ENCODE measurements at regions not wholly inside any gene's neighbourhood (a gene's known extent, or its start where the extent isn't known, plus 50 kb on each side); places are given as distances from the start of the nearest gene placed in this dataset.

DNA sequence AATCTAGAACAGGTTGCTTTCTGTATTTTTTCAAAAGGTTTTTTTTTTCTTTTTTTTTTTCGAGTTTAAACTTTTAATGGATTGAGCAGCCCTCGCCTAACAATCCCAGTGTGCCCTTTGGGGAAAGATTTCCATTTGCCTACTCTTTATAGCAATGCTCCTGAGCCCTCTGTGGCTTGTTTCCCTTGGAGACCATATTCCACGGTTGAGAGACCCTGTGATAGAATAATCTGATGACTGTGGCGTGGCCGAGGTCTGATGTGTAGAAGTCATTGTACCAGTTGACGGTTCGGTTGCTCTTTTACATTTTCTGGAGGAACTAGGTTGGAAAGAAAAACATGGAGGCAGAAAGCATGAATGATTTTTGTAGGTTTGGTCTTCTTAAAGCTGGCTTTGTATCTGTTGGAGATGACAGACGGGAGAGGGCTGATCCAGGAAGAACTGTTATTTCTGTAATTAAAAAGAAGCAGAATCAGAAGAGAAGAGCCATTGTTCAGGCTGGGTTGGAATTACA is 305.7 kb upstream of the NRIP1 start:
- in situ Hi-C loops (cut with HindIII; ENCODE audit: low pct_ligation_motif_present, low pct_unique_long_range_greater_than_20kb, low sequenced_read_pairs): no loop called here

DNA sequence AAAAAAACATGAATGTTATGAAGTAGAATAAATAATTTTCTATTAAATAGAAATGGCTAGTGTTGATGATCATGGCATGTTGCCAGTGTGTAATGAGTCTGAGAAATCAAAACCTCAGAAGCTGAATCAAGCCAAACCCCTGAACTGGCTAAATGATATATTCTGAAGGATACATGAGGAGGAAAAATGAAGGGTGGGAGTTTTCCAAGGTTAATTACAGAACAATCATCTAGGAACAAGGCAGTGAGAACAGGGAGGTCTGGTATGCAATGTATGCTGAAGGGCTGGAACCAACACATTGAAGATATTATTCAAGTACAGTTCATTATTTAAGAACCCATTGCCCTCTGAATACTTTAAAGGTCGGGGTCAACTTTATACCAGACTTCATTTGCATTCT is 309.1 kb upstream of the NRIP1 start:
- DNase-seq: no peak
- in situ Hi-C loops (cut with HindIII; ENCODE audit: low pct_ligation_motif_present, low pct_unique_long_range_greater_than_20kb, low sequenced_read_pairs): no loop called here

More for the DNA sequence above, 305.7 kb upstream of the NRIP1 start:
- DNase-seq: no peak

DNA sequence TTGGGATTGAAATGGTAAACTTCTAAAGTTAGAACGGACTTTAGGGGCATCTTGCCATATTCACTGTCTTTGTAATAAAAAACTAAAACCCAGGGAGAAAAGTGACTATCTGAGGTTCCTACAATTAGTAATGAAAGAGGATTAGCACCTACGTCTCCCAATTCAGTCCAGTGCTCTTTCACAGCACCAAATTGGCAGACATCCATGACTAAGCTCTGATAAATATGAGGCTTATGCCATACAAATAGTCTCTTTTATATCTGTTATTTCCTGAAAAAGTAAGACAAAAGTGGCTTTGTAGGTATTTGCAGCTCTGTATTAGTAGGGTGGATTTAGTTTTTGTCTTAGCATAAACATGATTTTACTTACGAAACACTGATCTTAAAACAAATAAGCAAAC is 315.0 kb upstream of the NRIP1 start:
- no peak for DNase-seq
- in situ Hi-C loops (cut with HindIII; ENCODE audit: low pct_ligation_motif_present, low pct_unique_long_range_greater_than_20kb, low sequenced_read_pairs): no loop called here

DNA sequence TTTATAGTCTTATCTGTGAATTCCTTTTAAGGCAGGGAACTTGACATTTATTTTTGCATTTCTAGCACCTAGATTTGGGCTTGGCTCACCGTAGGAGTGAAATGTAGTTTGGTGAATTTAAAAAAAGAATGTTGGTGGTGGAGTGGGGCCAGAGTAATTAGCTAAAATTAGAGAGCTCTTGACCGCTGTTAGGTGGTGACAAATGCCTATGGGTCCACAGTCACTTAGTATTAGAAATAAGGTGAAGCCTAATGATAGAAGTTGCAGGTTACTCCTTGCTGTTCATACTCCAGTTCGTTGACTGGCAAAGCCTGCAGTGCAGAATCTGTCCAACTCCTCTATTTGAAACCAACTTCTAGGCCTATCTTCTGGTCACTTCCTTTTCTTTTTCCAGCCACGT is 318.8 kb upstream of the NRIP1 start:
- in situ Hi-C loops (cut with HindIII; ENCODE audit: low pct_ligation_motif_present, low pct_unique_long_range_greater_than_20kb, low sequenced_read_pairs): no loop called here
- DNase-seq: no peak

DNA sequence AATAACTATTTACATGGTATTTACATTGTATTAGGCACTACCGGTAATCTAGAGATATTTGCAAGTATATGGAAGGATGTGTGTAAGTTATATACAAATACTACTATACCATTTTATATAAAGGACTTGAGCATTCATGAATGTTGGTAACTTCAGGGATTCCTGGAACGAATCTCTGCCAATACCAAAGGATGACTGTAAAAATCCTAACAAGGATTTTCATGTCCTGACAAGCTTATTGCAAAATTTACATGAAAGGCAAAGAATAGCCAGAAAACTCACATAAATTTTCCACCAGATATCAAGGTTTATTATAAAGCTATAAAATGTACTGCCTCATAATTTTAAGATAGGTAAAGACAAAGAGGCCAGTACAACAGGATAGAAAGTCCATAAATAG is 325.2 kb upstream of the NRIP1 start:
- in situ Hi-C loops (cut with HindIII; ENCODE audit: low pct_ligation_motif_present, low pct_unique_long_range_greater_than_20kb, low sequenced_read_pairs): no loop called here
- DNase-seq: no peak

DNA sequence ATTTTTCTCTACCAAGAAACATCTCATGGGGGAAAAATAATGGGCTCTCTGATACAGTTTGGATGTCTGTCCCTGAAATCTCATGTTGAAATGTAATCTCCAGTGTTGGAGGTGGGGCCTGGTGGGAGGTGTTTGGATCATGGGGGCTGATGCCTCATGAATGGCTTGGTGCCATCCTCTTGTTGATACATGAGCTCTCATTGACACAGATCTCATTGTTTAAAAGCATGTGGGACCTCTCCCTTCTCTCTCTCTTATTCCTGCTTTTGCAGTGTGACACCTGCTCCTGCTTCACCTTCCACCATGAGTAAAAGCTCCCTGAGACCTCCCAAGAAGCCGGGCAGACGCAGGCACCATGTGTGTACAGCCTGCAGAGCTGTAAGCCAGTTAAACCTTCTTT is 332.5 kb upstream of the NRIP1 start:
- in situ Hi-C loops (cut with HindIII; ENCODE audit: low pct_ligation_motif_present, low pct_unique_long_range_greater_than_20kb, low sequenced_read_pairs): no loop called here
- no peak for DNase-seq

DNA sequence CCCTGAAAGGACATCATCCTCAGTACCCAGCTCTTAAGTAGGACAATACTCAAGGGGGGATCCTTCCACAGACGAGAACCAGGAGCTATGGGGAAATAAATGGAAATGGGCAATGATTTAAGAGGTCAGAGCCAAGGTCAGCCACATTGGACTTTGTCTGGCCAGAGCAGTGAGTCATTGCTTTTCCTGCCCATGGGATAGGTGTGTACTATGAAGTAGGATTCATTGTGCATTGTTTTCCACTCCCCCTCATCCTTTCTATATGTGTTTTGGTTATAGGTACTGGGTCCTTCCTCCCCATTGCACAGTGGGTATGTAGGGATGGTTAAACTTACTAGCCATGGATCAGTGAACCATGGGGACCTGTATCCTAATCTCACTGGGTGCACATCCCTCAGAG is 328.9 kb upstream of the USP25 start:
- in situ Hi-C loops (cut with HindIII; ENCODE audit: low pct_ligation_motif_present, low pct_unique_long_range_greater_than_20kb, low sequenced_read_pairs): no loop called here
- DNase-seq: no peak

DNA sequence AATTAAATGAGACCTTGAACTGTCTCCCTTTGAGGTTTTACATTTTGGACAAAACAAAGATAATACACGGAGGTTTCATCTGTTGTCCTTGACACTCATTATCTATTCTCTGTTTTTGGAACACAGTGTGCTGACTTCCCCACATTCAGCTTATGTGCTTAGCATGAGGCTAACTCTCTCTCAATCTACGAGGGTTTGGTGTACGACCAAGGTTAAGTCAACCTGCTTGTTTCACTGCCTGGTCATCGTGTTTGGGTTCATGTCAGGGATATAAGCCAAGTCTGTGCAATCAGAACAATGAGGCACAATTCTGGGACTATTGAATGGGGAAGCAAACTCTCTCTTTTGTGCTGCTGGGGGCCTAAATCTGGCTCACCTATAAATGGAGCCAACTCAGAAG is 328.5 kb upstream of the USP25 start:
- in situ Hi-C loops (cut with HindIII; ENCODE audit: low pct_ligation_motif_present, low pct_unique_long_range_greater_than_20kb, low sequenced_read_pairs): no loop called here
- no peak for DNase-seq

DNA sequence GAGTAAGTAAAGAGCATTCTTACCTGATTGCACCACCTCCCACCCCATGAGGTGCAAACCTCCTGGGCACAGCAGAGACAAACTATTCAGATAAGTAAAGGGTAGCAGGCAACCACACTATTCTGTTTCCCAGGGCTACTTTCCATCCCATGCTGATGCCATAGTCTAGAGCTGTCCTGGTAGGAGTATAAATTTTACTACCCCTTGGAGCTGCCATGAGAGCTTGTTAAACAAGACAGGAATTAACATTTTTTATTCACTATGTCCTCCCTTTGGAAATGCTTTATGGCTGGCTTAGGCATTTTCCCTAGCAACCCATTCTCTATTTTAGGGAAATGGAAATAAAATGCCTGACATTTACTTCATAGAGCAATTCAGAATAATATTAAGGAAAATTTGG is 324.6 kb upstream of the USP25 start:
- in situ Hi-C loops (cut with HindIII; ENCODE audit: low pct_ligation_motif_present, low pct_unique_long_range_greater_than_20kb, low sequenced_read_pairs): no loop called here
- no peak for DNase-seq

DNA sequence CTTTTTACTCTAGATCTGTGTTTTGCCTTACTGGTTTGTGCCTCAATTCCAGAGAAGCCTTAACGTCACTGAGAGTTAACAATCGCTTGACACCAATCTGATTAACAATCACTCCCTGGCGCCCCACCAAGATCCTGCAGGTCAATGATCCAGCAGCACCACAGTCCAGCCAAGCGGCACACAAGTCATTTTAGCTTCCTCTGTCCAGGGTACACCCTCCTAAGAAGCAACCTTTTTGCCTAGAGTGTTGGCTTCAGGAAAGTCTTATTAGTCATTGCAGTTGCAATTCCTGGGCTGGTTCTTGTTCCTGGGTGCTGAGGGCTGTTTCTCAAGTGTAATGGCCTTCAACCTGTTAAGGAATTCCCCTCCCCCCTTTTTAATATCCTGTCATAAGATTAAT is 323.0 kb upstream of the USP25 start:
- in situ Hi-C loops (cut with HindIII; ENCODE audit: low pct_ligation_motif_present, low pct_unique_long_range_greater_than_20kb, low sequenced_read_pairs): no loop called here
- no peak for DNase-seq

DNA sequence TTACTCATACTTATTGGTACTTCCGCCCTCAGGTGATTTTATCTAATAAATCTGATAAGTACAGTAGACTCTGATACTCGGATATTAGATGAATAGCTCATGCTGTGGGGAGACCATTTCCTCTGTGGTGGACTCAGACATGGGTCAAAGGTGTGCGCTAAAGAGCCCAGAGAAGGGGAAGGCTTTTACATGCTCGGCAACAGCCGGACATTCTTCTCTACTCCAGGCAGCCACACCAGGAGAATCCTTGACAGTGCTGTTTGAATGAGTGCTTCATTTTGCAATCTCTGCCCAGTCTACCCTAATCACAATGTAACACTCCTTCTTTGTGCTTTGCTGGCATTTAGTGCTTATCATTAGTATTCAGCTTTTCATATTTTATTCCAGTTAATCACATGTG is 322.2 kb upstream of the USP25 start:
- no peak for DNase-seq
- in situ Hi-C loops (cut with HindIII; ENCODE audit: low pct_ligation_motif_present, low pct_unique_long_range_greater_than_20kb, low sequenced_read_pairs): no loop called here

DNA sequence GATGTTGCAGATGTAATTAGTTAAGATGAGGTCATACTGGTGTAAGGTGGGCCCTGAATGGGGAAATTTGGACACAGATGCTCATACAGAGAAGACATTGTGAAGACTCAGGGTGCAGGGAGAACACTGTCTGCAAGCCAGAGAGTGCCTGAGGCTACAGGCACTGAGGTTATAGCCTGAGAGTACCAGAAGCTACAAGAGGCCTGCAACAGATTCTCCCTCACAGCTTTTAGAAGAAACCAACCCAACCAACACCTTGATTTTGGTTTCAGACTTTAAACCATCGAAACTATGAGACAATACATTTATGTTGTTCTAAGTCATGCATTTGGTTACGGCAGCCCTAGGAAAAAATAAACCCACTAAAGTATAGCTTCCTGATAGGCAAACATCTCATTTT is 321.7 kb upstream of the USP25 start:
- in situ Hi-C loops (cut with HindIII; ENCODE audit: low pct_ligation_motif_present, low pct_unique_long_range_greater_than_20kb, low sequenced_read_pairs): no loop called here
- no peak for DNase-seq

DNA sequence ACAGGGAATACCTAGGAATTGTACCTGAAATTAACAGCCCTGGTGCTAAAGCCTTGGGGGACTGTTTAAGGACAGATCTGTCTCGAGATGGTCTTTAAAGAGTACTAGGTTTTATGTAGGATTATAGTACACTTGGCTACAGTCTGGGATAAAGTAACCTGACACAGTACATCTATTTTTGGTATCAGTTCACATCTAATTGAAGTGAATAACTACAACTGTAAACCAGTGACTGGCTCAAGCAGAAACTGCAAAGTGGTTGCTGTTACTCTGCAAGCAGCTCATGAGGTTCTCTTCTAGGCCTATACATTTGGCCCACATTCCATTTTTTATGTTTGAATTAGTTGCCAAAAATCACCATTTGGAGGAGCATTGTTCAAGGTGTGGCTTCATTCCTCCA is 320.8 kb upstream of the USP25 start:
- in situ Hi-C loops (cut with HindIII; ENCODE audit: low pct_ligation_motif_present, low pct_unique_long_range_greater_than_20kb, low sequenced_read_pairs): no loop called here
- DNase-seq: no peak

DNA sequence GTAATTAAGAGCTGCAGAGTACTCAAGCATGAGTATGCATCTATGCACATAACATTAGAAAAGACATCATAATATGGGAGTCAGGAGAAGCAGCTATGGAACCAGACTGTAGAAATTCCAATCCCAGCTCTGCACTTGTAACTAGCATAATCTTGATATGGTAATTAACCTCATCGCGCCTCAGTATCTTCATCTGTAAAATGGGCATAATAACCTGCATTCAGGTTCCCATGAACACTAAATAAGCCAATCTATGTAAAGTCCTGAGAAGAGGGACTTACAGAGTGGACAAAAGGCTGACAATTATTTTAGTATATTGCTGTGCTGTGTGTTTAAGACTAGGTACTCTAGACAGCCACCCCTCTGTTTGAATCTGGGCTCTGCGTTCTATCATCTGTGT is 318.9 kb upstream of the USP25 start:
- in situ Hi-C loops (cut with HindIII; ENCODE audit: low pct_ligation_motif_present, low pct_unique_long_range_greater_than_20kb, low sequenced_read_pairs): no loop called here

DNA sequence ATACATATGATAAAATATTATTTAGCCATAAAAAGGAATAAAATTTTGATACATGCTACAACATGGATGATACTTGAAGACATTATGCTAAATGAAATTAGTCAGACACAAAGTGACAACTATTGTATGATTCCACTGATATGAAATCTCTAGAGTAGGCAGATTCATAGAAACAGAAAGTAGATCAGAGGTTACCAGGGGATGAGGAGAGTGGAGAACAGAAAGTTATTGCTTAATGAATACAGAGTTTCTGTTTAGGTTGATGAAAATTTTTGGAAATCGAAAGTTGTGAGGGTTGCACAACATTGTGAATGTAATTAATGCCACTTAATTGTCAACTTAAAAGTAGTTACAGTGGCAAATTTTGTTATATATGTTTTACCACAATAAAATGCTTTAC is 315.7 kb upstream of the USP25 start:
- DNase-seq: no peak
- in situ Hi-C loops (cut with HindIII; ENCODE audit: low pct_ligation_motif_present, low pct_unique_long_range_greater_than_20kb, low sequenced_read_pairs): no loop called here

More for the DNA sequence above, 318.9 kb upstream of the USP25 start:
- DNase-seq: no peak

DNA sequence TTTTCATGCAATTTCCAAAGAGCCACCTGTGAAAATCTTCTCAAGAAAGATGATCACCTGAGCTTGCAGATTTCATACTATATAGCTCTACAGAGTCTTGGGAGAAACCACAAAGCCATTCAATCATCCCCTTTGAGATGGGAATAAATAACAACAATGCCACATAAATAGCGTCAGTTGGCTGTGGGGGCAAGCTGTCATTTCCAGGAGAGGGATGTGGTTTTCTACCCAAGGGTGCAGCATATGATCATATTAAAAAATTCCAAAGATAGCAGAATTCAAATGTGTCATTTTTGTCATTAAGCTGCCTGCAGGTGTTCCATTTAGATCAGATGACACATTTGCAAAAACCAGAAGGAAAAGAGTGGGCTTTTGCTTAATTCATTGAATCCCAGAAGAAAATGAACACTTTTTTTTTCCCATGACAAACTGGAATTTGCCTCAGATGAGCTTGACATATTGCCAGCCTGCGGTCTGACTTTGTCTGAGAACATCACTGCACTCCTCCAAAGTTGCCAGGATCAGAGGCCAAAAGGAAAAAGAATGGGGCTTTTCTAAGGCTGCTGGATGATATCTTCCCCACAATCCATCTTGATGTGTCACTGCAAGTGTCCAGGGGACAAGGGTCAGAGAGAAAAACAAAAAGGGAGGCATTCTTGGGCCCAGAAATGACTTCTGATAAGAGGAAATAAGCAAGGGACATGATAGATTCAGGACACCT is 314.1 kb upstream of the USP25 start:
- DNase-seq: no peak
- in situ Hi-C loops (cut with HindIII; ENCODE audit: low pct_ligation_motif_present, low pct_unique_long_range_greater_than_20kb, low sequenced_read_pairs): no loop called here

DNA sequence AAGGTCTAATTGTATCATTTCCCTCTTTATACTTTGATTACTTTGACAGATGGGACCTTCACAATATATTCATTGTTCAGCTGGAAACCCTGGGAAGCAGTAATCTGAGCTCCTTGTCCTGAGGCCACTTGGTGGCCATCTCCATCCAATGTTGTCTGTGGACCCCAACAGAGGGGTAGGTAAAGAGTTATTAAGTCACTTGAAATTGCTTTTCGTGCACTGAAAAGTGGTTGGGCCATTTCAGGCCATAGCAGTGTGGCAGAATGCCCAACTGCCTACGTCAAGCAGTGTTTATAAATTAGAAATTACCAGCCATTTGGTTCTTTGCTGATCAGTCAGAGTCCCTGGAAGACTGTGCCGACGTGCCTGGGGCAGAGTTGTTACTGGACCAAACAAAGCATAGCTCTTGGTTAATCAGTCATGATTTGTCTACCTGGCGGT is 308.3 kb upstream of the USP25 start:
- DNase-seq: no peak
- in situ Hi-C loops (cut with HindIII; ENCODE audit: low pct_ligation_motif_present, low pct_unique_long_range_greater_than_20kb, low sequenced_read_pairs): no loop called here

DNA sequence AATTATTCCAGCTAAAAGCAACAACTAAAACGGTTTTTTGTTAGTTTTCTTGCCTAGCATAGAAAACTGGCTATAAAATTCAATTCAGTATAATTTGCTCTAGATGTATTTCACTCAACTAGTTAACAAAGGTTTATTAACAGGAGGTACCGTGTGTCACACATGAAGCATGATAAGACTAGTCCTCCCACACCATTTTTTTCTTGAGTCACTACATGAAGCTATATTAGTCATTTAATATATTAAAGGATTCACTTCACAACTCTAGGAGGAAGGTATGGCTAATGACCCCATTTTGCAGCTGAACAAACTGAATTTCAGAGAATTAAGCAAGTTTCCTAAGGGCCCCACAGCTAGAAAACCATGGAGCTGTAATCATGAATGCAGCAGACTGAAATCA is 307.8 kb upstream of the USP25 start:
- no peak for DNase-seq
- in situ Hi-C loops (cut with HindIII; ENCODE audit: low pct_ligation_motif_present, low pct_unique_long_range_greater_than_20kb, low sequenced_read_pairs): no loop called here

DNA sequence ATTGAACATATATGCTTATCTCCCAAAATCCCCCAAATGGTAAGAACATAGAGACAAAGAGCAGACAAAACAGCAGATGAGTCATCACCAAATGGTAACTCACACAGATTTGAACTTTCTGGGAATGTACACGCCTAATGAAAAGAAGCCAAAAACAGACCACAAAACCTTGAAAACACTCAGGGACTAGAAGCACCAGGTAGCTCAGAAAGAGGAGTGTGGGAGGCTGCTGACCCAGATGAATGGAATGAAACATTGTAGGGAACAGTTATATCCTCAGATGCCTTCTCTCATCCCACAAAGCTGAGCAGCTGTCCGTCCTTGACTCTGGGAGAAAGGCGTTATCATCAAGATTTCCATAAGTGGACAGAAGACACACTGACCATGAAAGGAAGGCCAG is 307.0 kb upstream of the USP25 start:
- no peak for DNase-seq
- in situ Hi-C loops (cut with HindIII; ENCODE audit: low pct_ligation_motif_present, low pct_unique_long_range_greater_than_20kb, low sequenced_read_pairs): no loop called here

DNA sequence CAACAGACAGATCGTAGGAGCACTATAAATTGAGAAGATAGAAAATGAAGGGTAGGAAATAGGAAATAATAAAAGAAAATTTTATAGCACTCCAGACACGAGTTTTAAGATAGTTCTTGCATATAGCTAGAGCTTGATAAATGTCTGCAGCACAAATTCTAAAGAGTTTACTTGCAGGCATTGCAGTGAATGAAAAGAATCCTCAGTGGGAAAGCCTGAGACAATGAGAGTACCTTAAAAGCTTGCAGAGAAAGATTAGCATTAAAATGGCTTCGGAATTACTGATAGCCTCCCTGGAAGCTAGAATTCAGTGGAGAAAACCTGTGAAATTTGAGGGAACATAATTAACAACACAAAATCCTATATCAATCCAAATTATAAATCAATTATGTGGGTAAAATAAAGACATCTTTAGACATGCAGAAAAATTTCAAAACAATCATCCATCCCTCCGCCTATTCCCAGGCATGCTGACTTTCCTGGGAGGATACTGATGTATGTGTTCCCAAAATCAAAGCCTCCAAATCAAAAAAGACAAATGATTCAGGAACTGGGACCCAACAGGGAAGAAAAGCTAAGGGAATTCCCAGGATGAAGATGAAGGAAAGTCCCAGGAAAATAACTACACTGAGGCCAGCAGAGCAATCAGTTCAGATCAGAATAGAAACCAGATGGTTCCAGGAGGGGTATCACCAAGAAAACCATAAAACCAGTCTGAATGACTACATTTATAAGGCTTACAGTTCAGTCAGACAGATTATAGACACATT is 305.9 kb upstream of the USP25 start:
- in situ Hi-C loops (cut with HindIII; ENCODE audit: low pct_ligation_motif_present, low pct_unique_long_range_greater_than_20kb, low sequenced_read_pairs): no loop called here
- DNase-seq: no peak

Data from ACHN (cell line).